ENCODE measurements at regions not wholly inside any gene's neighbourhood (a gene's known extent, or its start where the extent isn't known, plus 50 kb on each side); places are given as distances from the start of the nearest gene placed in this dataset.

DNA sequence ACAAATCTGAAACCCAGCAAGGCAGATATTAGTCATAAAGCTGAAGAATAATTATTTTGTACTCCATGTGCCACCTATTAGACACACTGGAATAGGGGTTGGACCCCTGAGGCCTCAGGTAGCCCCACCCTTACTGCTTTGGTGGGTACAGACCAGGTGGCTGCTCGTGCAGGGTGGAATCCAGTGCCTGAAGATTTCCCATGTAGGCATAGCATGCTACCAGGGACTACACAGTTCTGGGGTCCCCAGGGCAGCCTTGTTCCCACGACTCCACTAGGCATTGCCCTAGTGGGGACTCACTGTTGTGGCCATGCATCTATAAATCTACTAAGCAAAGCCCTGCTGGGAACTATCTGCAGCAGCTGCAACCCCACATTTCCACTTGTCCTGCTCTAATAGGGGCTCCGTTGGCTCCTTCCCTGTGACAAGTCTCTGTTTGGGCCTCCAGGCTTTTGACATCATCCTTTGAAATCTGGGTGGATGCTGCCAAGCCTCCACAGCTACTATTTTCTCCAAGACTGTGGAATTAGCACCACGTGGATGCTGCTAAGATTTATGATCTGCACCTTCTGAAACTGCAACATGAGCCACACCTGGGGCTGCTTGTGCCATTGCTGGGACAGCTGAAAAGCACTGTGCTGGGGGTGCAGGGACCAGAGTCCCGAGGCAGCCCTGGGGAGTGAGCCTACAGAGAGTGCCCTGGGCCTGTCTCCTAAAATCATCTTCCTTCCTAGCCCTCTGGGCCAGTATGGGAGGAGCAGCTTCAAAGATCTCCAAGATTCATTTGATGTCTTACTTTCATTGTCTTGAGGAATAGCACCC, 303.8 kb downstream of the FSIP2 start:
- no peaks in the 10 kb centered on the region for H3K27me3 ChIP-seq (replicated peaks in 1 of 4; ENCODE audit: control extremely low read depth in 1 of 4, control insufficient read depth in 3 of 4, insufficient read depth in 4 of 4, low read length in 3 of 4)
- DNase-seq (no peak), ATAC-seq (ENCODE audit: low read depth) (no peak)
- H3K4me2 ChIP-seq (replicated peaks; ENCODE audit: low read depth, low read length, poor library complexity, severe bottlenecking): no peak overlapping the region
- no peaks in the 10 kb centered on the region for H3K36me3 ChIP-seq (replicated peaks in 1 of 2; ENCODE audit: control extremely low read depth in 1 of 2, control insufficient read depth in 1 of 2, extremely low read depth in 1 of 2, insufficient read depth in 2 of 2, low read length in 1 of 2)
- H2AFZ ChIP-seq (ENCODE audit: insufficient read depth, low read depth, low read length, poor library complexity, severe bottlenecking): no peak overlapping the region
- H3K79me2 ChIP-seq (ENCODE audit: control insufficient read depth, insufficient read depth, low read length): no peaks in the 10 kb centered on the region
- TF ChIP-seq, protein P1, sequence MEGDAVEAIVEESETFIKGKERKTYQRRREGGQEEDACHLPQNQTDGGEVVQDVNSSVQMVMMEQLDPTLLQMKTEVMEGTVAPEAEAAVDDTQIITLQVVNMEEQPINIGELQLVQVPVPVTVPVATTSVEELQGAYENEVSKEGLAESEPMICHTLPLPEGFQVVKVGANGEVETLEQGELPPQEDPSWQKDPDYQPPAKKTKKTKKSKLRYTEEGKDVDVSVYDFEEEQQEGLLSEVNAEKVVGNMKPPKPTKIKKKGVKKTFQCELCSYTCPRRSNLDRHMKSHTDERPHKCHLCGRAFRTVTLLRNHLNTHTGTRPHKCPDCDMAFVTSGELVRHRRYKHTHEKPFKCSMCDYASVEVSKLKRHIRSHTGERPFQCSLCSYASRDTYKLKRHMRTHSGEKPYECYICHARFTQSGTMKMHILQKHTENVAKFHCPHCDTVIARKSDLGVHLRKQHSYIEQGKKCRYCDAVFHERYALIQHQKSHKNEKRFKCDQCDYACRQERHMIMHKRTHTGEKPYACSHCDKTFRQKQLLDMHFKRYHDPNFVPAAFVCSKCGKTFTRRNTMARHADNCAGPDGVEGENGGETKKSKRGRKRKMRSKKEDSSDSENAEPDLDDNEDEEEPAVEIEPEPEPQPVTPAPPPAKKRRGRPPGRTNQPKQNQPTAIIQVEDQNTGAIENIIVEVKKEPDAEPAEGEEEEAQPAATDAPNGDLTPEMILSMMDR (IDR thresholded peaks at IDR 0.05): no peak
- no peak for TF ChIP-seq EZH2 (IDR thresholded peaks at IDR 0.05; ENCODE audit: borderline replicate concordance, insufficient read depth, low read depth, low read length, poor library complexity, severe bottlenecking)
- no peaks in the 10 kb centered on the region for H4K20me1 ChIP-seq (ENCODE audit: control insufficient read depth, insufficient read depth, low read length, poor library complexity, severe bottlenecking)
- Mint-ChIP-seq H3K27me3 (no peaks in the 10 kb centered on the region), H3K4me1 (no peaks in the 10 kb centered on the region), H3K27ac (no peak overlapping the region), H3K9me3 (ENCODE audit: insufficient read depth) (no peaks in the 10 kb centered on the region), H3K4me3 (no peak overlapping the region)
- H3K27ac ChIP-seq (ENCODE audit: low read length in 2 of 2): no peak overlapping the region
- WGBS (ENCODE audit: insufficient coverage): 86% methylated on average over 5 of the region's 5 CpGs
- ChIA-PET CTCF (no interaction called here), POLR2A (no interaction called here)
- no peak overlapping the region for H3K4me3 ChIP-seq (ENCODE audit: control extremely low read depth in 1 of 5, extremely low read depth in 1 of 5, insufficient read depth in 1 of 5, low read depth in 2 of 5, low read length in 4 of 5)
- H3K9ac ChIP-seq (ENCODE audit: low read length): no peak overlapping the region
- no peaks in the 10 kb centered on the region for H3K4me1 ChIP-seq (ENCODE audit: control insufficient read depth in 2 of 2, insufficient read depth in 2 of 2, low read length in 2 of 2)
- intact Hi-C loops (cut with micrococcal nuclease): no loop called here
- H3K9me3 ChIP-seq (ENCODE audit: control extremely low read depth in 1 of 3, control insufficient read depth in 2 of 3, insufficient read depth in 1 of 3, low read length in 2 of 3): no peaks in the 10 kb centered on the region

DNA sequence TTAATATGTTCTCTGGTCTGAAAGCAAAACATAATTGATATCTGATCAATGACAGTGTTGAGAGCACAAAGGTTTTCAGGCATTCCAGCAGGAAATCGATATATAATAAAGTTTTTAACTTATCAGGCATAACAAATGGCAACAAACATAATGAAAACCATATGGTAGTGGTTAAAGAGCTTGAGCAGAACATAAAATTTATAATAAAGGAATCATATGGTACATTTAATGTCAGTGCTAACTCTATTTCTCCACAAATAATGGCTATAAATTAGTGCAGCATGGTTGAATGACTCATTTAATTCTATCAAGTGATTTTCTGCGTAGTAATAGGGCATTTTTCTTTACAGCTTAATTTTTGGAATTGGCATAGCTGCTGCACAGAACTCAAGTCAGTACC, 306.2 kb downstream of the FSIP2 start:
- Histone ChIP-seq H3K4me3 (ENCODE audit: control extremely low read depth in 1 of 5, extremely low read depth in 1 of 5, insufficient read depth in 1 of 5, low read depth in 2 of 5, low read length in 4 of 5) (no peak overlapping the region), H3K79me2 (ENCODE audit: control insufficient read depth, insufficient read depth, low read length) (no peaks in the 10 kb centered on the region), H2AFZ (ENCODE audit: insufficient read depth, low read depth, low read length, poor library complexity, severe bottlenecking) (no peak overlapping the region), H3K27me3 (replicated peaks in 1 of 4; ENCODE audit: control extremely low read depth in 1 of 4, control insufficient read depth in 3 of 4, insufficient read depth in 4 of 4, low read length in 3 of 4) (no peaks in the 10 kb centered on the region), H3K36me3 (replicated peaks in 1 of 2; ENCODE audit: control extremely low read depth in 1 of 2, control insufficient read depth in 1 of 2, extremely low read depth in 1 of 2, insufficient read depth in 2 of 2, low read length in 1 of 2) (no peaks in the 10 kb centered on the region), H3K4me1 (ENCODE audit: control insufficient read depth in 2 of 2, insufficient read depth in 2 of 2, low read length in 2 of 2) (no peaks in the 10 kb centered on the region), H3K4me2 (replicated peaks; ENCODE audit: low read depth, low read length, poor library complexity, severe bottlenecking) (no peak overlapping the region), H3K9me3 (ENCODE audit: control extremely low read depth in 1 of 3, control insufficient read depth in 2 of 3, insufficient read depth in 1 of 3, low read length in 2 of 3) (no peaks in the 10 kb centered on the region), H3K27ac (ENCODE audit: low read length in 2 of 2) (no peak overlapping the region), H4K20me1 (ENCODE audit: control insufficient read depth, insufficient read depth, low read length, poor library complexity, severe bottlenecking) (no peaks in the 10 kb centered on the region), H3K9ac (ENCODE audit: low read length) (no peak overlapping the region)
- Mint-ChIP-seq H3K4me3 (no peak overlapping the region), H3K4me1 (no peaks in the 10 kb centered on the region), H3K27me3 (no peaks in the 10 kb centered on the region), H3K27ac (no peak overlapping the region), H3K9me3 (ENCODE audit: insufficient read depth) (no peaks in the 10 kb centered on the region)
- no peak for DNase-seq
- TF ChIP-seq, protein P1 (IDR thresholded peaks at IDR 0.05): no peak
- no peak for TF ChIP-seq EZH2 (IDR thresholded peaks at IDR 0.05; ENCODE audit: borderline replicate concordance, insufficient read depth, low read depth, low read length, poor library complexity, severe bottlenecking)
- ChIA-PET CTCF (no interaction called here), POLR2A (no interaction called here)
- no CpG with 5 or more reads among the region's 2 CpGs for WGBS (ENCODE audit: insufficient coverage)
- ATAC-seq (ENCODE audit: low read depth): no peak
- intact Hi-C loops (cut with micrococcal nuclease): no loop called here
